SK-N-SH (cell line): ENCODE measurements at regions not wholly inside any gene's neighbourhood (a gene's known extent, or its start where the extent isn't known, plus 50 kb on each side); places are given as distances from the start of the nearest gene placed in this dataset.

ENCODE experiments used
- CTCF ChIA-PET: fragments of 300-600, 350-600 bp; formaldehyde crosslinking; extraction: SDS; loops from one replicate; lab custom pipeline; 2021; lab: Yijun Ruan, JAX
- POLR2A ChIA-PET: fragments of 350-600 bp; sonication (Branson Sonifier 250); formaldehyde crosslinking; extraction: SDS; loops from one replicate; lab custom pipeline; 2020; ENCODE audit warnings: antibody characterized with exemption, inconsistent platforms; lab: Yijun Ruan, JAX
- DNase-seq: peaks from one replicate; pipeline ENCODE4 v3.0.0; 2012
- H2AFZ ChIP-seq: fragments of 200-600 bp; sonication (generic); 2 replicates; pipeline ENCODE4 v1.8.1; 2016; ENCODE audit warnings: antibody characterized with exemption, mild to moderate bottlenecking, low read depth
- H3F3A ChIP-seq: fragments of 200-600 bp; sonication (generic); replicated peaks from 2 replicates; pipeline ENCODE3; 2016; ENCODE audit warnings: antibody characterized with exemption, mild to moderate bottlenecking; ENCODE audit not compliant: insufficient read depth
- H3K27ac ChIP-seq, 2 experiments: fragments of 200-500 bp in 1 of 2; fragments of 200-600 bp in 1 of 2; sonication (Bioruptor generic) in 1 of 2; sonication (generic), shearing (Covaris generic) in 1 of 2; 2 replicates each; pipeline versions ENCODE4 v1.5.1 to v1.6.1; 2014 to 2016; ENCODE audit warnings: low read depth in 2 of 2, inconsistent platforms in 1 of 2, low read length in 1 of 2, mild to moderate bottlenecking in 1 of 2, mixed read lengths in 1 of 2
- H3K27me3 ChIP-seq: fragments of 200-600 bp; sonication (generic), shearing (Covaris generic); 2 replicates; pipeline ENCODE4 v1.6.1; 2016; ENCODE audit warnings: mixed run types; ENCODE audit not compliant: insufficient read depth
- H3K36me3 ChIP-seq, 2 experiments: fragments of 200-500 bp in 1 of 2; fragments of 200-600 bp in 1 of 2; sonication (Bioruptor generic) in 1 of 2; sonication (generic) in 1 of 2; replicated peaks in 1 of 2; 2 replicates each; pipeline versions ENCODE3 to v1.5.1; 2014 to 2016; ENCODE audit warnings: low read length in 1 of 2, mild to moderate bottlenecking in 1 of 2; ENCODE audit not compliant: insufficient read depth in 2 of 2, control insufficient read depth in 1 of 2
- H3K4me1 ChIP-seq, 2 experiments: fragments of 200-500 bp in 1 of 2; fragments of 200-600 bp in 1 of 2; sonication (Bioruptor generic) in 1 of 2; sonication (generic), shearing (Covaris generic) in 1 of 2; 2 replicates each; pipeline versions ENCODE4 v1.5.1 to v1.6.1; 2014 to 2016; ENCODE audit warnings: low read depth in 1 of 2, low read length in 1 of 2, mixed run types in 1 of 2; ENCODE audit not compliant: insufficient read depth in 2 of 2, control insufficient read depth in 1 of 2
- H3K4me2 ChIP-seq: fragments of 200-600 bp; sonication (generic), shearing (Covaris generic); 2 replicates; pipeline ENCODE4 v1.6.1; 2017; ENCODE audit warnings: mixed run types
- H3K4me3 ChIP-seq, 2 experiments: fragments of 200-500 bp in 1 of 2; fragments of 200-600 bp in 1 of 2; sonication (Bioruptor generic) in 1 of 2; sonication (generic), shearing (Covaris generic) in 1 of 2; 2 replicates each; pipeline versions ENCODE4 v1.5.1 to v1.8.1; 2014 to 2016; ENCODE audit warnings: low read depth in 2 of 2, inconsistent platforms in 1 of 2, low read length in 1 of 2, mild to moderate bottlenecking in 1 of 2, mixed read lengths in 1 of 2, moderate library complexity in 1 of 2
- H3K79me2 ChIP-seq: fragments of 200-600 bp; sonication (generic); 2 replicates; pipeline ENCODE4 v1.8.1; 2017; ENCODE audit warnings: mild to moderate bottlenecking; ENCODE audit not compliant: insufficient read depth
- H3K9ac ChIP-seq: fragments of 200-600 bp; sonication (generic); 2 replicates; pipeline ENCODE4 v1.6.1; 2017; ENCODE audit warnings: mixed run types
- H3K9me2 ChIP-seq: fragments of 200-600 bp; sonication (generic); 2 replicates; pipeline ENCODE4 v1.6.1; 2017; ENCODE audit warnings: mixed run types
- H3K9me3 ChIP-seq: fragments of 200-600 bp; sonication (generic); 2 replicates; pipeline ENCODE4 v1.6.1; 2017; ENCODE audit warnings: mixed run types, mild to moderate bottlenecking, moderate library complexity
- H4K20me1 ChIP-seq: fragments of 200-600 bp; sonication (generic); 2 replicates; pipeline ENCODE4 v1.6.1; 2017; ENCODE audit warnings: mild to moderate bottlenecking, mixed run types; ENCODE audit not compliant: insufficient read depth
- CHD2 ChIP-seq: fragments of 150-350 bp; IDR thresholded peaks from 2 replicates; pipeline ENCODE4 v1.6.1; 2018; ENCODE audit warnings: low read length; ENCODE audit not compliant: partially characterized antibody
- CTCF ChIP-seq: fragments of 200-600 bp; sonication (generic); IDR thresholded peaks from 2 replicates; pipeline ENCODE4 v1.6.1; 2017; ENCODE audit warnings: antibody characterized with exemption, mild to moderate bottlenecking, moderate library complexity
- ELF1 ChIP-seq: IDR thresholded peaks from 2 replicates; pipeline ENCODE4 v1.4.0; 2012
- FOSL2 ChIP-seq: IDR thresholded peaks from 2 replicates; pipeline ENCODE4 v1.4.0; 2012; ENCODE audit warnings: low read depth, mild to moderate bottlenecking, moderate library complexity, borderline replicate concordance
- FOXJ3 ChIP-seq: sonication (generic); formaldehyde crosslinking; IDR thresholded peaks from 2 replicates; pipeline ENCODE4 v1.5.1; 2020; ENCODE audit warnings: mild to moderate bottlenecking, missing genetic modification reagents
- JUND ChIP-seq: IDR thresholded peaks from 2 replicates; pipeline ENCODE4 v1.4.0; 2012
- MXI1 ChIP-seq: IDR thresholded peaks from 2 replicates; pipeline ENCODE4 v1.6.1; 2012; ENCODE audit warnings: mild to moderate bottlenecking, low read depth, low read length, improper control_type of control experiment
- NRF1 ChIP-seq: IDR thresholded peaks from 2 replicates; pipeline ENCODE4 v1.6.1; 2012; ENCODE audit warnings: low read depth, mild to moderate bottlenecking, low read length
- RCOR1 ChIP-seq: fragments of 150-350 bp; IDR thresholded peaks from 2 replicates; pipeline ENCODE4 v1.6.1; 2017; ENCODE audit warnings: antibody characterized with exemption, low read length
- RFX5 ChIP-seq: IDR thresholded peaks from 2 replicates; pipeline ENCODE4 v1.6.1; 2012; ENCODE audit warnings: mild to moderate bottlenecking, improper control_type of control experiment, low read length
- SMC3 ChIP-seq: IDR thresholded peaks from 2 replicates; pipeline ENCODE4 v1.6.1; 2012; ENCODE audit warnings: low read depth, low read length, improper control_type of control experiment
- TAF1 ChIP-seq: IDR thresholded peaks from 2 replicates; pipeline ENCODE4 v1.6.1; 2012; ENCODE audit warnings: low read depth, mild to moderate bottlenecking, low read length, moderate library complexity, borderline replicate concordance
- TCF12 ChIP-seq: IDR thresholded peaks from 2 replicates; pipeline ENCODE4 v1.4.0; 2012
- USF2 ChIP-seq: fragments of 150-350 bp; IDR thresholded peaks from 2 replicates; pipeline ENCODE4 v1.6.1; 2017; ENCODE audit warnings: antibody characterized with exemption, low read length, low read depth, borderline replicate concordance
- YY1 ChIP-seq: IDR thresholded peaks from 2 replicates; pipeline ENCODE4 v1.4.0; 2012; ENCODE audit warnings: low read depth, mild to moderate bottlenecking
- WGBS: methylation state at CpG from one replicate; pipeline ENCODE4 v1.1.6; 2017; ENCODE audit warnings: low lambda C conversion rate; 5-methylcytosine and 5-hydroxymethylcytosine counted together
- TF ChIP-seq, protein P1 (sequence below): IDR thresholded peaks from 2 replicates; pipeline ENCODE4 v1.6.1; 2012; ENCODE audit warnings: mild to moderate bottlenecking, low read depth, low read length, moderate library complexity
- TF ChIP-seq, protein P2 (sequence below): IDR thresholded peaks from 2 replicates; pipeline ENCODE4 v1.4.0; 2012; ENCODE audit warnings: low read depth
- TF ChIP-seq, protein P3 (sequence below): IDR thresholded peaks from 2 replicates; pipeline ENCODE4 v1.4.0; 2012; ENCODE audit warnings: low read depth, borderline replicate concordance

DNA sequence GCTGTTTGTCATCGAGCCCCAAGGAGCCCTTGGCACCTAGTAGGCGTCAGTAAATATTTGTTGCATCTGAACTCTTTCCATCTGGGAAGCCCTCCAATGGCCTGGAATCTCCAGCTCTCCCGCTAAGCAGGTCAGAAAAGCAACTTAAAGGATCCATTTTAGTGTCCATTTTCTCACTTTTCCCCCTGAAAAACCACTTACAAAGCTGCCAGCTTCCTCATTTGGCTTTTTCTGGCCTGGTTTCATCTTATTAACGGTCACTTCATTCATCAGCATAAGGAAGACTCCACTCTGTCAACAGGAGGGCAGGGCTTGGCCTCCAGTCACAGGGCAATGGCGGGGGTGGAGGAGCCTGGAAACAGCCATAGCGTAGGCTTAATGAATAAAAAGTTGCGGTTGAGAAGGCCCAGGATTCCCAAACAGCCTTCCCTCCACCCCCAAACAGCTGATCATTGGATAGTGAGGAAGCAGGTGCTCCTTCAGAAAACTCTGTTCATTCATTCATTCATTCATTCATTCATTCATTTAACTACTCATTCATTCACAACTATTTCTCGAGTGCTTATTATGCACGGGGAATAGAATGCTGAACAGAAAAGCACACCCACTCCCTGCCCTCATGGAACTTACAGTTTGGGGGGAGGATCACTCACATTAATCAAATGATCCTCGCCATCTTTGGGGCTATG is 104.5 kb upstream of the RCN1 start:
- Histone ChIP-seq H3K9me2 (no peaks in the 10 kb centered on the region), H3K36me3 (no peaks in the 10 kb centered on the region), H3K27ac (no peak overlapping the region), H3K4me1 (no peaks in the 10 kb centered on the region; a peak in 1 of 4 replicates), H3K27me3 (peaks cover 42% of the 10 kb centered on the region; the same call in 1 of the 2 replicates), H3K9me3 (no peaks in the 10 kb centered on the region), H3K4me3 (no peak overlapping the region), H3K79me2 (no peaks in the 10 kb centered on the region), H4K20me1 (no peaks in the 10 kb centered on the region), H2AFZ (no peak overlapping the region), H3K9ac (no peak overlapping the region), H3F3A (no peaks in the 10 kb centered on the region), H3K4me2 (no peak overlapping the region)
- WGBS = 48% methylated on average over 9 of the region's 10 CpGs
- DNase-seq = no peak
- CTCF ChIA-PET = interaction anchor here (0.8 to 2.1 kb wide), 4 partner anchors 11 to 28 kb away, joined by 3 to 8 read pairs (median 4); no protein-coding TSS in a partner anchor
- TF ChIP-seq RFX5 (no peak), CTCF (no peak), CHD2 (no peak), NRF1 (no peak), TAF1 (no peak), YY1 (no peak), TCF12 (no peak), MXI1 (no peak), RCOR1 (no peak)
- TF ChIP-seq, protein P1, sequence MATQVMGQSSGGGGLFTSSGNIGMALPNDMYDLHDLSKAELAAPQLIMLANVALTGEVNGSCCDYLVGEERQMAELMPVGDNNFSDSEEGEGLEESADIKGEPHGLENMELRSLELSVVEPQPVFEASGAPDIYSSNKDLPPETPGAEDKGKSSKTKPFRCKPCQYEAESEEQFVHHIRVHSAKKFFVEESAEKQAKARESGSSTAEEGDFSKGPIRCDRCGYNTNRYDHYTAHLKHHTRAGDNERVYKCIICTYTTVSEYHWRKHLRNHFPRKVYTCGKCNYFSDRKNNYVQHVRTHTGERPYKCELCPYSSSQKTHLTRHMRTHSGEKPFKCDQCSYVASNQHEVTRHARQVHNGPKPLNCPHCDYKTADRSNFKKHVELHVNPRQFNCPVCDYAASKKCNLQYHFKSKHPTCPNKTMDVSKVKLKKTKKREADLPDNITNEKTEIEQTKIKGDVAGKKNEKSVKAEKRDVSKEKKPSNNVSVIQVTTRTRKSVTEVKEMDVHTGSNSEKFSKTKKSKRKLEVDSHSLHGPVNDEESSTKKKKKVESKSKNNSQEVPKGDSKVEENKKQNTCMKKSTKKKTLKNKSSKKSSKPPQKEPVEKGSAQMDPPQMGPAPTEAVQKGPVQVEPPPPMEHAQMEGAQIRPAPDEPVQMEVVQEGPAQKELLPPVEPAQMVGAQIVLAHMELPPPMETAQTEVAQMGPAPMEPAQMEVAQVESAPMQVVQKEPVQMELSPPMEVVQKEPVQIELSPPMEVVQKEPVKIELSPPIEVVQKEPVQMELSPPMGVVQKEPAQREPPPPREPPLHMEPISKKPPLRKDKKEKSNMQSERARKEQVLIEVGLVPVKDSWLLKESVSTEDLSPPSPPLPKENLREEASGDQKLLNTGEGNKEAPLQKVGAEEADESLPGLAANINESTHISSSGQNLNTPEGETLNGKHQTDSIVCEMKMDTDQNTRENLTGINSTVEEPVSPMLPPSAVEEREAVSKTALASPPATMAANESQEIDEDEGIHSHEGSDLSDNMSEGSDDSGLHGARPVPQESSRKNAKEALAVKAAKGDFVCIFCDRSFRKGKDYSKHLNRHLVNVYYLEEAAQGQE = no peak
- TF ChIP-seq, protein P2, sequence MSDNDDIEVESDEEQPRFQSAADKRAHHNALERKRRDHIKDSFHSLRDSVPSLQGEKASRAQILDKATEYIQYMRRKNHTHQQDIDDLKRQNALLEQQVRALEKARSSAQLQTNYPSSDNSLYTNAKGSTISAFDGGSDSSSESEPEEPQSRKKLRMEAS = no peak
- POLR2A ChIA-PET = no interaction called here

GRCh38 chr11:31981457-31981856 is 109.4 kb upstream of the RCN1 start:
- H4K20me1 ChIP-seq = no peaks in the 10 kb centered on the region
- H2AFZ ChIP-seq = no peak overlapping the region
- no peaks in the 10 kb centered on the region for H3K9me3 ChIP-seq
- H3K9ac ChIP-seq = no peak overlapping the region
- H3K27ac ChIP-seq = no peak overlapping the region
- WGBS = 5% methylated on average over 1 of the region's 1 CpG
- no peak for DNase-seq
- CTCF ChIA-PET = no interaction called here
- no peaks in the 10 kb centered on the region for H3K9me2 ChIP-seq
- H3K4me1 ChIP-seq = no peaks in the 10 kb centered on the region
- POLR2A ChIA-PET = no interaction called here
- H3K36me3 ChIP-seq = no peaks in the 10 kb centered on the region
- H3F3A ChIP-seq = no peaks in the 10 kb centered on the region
- no peak overlapping the region for H3K4me3 ChIP-seq
- H3K79me2 ChIP-seq = no peaks in the 10 kb centered on the region
- H3K27me3 ChIP-seq = peaks cover 15% of the 10 kb centered on the region; the same call in 1 of the 2 replicates
- no peak overlapping the region for H3K4me2 ChIP-seq
- no peak for TF ChIP-seq SMC3
- no peak for TF ChIP-seq JUND
- no peak for TF ChIP-seq ELF1
- TF ChIP-seq, protein P3, sequence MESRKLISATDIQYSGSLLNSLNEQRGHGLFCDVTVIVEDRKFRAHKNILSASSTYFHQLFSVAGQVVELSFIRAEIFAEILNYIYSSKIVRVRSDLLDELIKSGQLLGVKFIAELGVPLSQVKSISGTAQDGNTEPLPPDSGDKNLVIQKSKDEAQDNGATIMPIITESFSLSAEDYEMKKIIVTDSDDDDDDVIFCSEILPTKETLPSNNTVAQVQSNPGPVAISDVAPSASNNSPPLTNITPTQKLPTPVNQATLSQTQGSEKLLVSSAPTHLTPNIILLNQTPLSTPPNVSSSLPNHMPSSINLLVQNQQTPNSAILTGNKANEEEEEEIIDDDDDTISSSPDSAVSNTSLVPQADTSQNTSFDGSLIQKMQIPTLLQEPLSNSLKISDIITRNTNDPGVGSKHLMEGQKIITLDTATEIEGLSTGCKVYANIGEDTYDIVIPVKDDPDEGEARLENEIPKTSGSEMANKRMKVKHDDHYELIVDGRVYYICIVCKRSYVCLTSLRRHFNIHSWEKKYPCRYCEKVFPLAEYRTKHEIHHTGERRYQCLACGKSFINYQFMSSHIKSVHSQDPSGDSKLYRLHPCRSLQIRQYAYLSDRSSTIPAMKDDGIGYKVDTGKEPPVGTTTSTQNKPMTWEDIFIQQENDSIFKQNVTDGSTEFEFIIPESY = no peak
- TF ChIP-seq USF2 = no peak
- no peak for TF ChIP-seq TCF12
- no peak for TF ChIP-seq FOXJ3 (CRISPR knock-in tag)
- TF ChIP-seq FOSL2 = no peak
